Amniotic stem cell (primary cell): ENCODE measurements at regions not wholly inside any gene's neighbourhood (a gene's known extent, or its start where the extent isn't known, plus 50 kb on each side); places are given as distances from the start of the nearest gene placed in this dataset.
"Not testable (repeated sequence)": the region's sequence is repeated elsewhere in the genome, so short reads cannot be mapped to it uniquely, and the experiment has no call there.

Experiments used
- DNase-seq: peaks from one replicate; lab custom pipeline; 2025; lab: John Stamatoyannopoulos, UW

DNA sequence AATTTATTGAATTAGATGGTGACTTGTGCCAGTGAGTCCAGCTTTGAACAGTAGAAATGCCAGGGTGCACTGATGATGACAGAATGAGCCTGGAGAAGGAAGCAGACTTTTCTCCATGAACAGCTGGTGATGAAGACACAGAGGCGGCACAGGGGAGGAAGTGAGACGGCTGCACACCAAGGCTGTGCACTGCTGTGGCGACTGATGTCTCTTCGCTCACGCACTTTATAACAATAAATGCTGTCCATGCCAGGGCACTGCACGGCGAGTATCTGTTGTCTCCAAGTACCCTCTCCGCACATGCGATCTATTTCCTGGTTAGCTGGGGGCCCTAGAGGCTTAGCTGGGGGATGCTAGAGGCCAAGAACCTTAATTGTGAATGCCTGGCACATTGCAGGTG is 175.2 kb downstream of the TMEM200C start:
- DNase-seq = no peak

- no peak for DNase-seq
Observed at GRCh38 chr18:5717256-5717655, 173.5 kb upstream of the EPB41L3 start.

DNA sequence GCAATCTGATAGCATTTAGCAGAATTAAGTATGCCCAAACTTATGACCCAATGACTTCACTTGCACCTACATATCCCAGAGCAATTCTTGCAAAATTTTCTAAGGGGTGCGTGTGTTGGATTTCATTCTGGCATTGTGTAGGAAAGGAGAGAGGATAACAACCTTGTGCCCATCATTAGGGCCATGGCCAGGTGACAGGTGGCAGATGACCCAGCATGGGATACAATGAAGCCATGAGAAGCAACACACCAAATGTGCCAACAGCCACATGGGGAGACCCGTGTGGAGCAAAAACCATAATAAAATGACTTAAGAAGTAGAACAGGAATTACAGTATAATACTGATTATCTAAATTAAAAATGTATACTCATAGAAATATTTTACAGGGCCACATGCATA is 166.9 kb upstream of the EPB41L3 start:
- DNase-seq = no peak

DNA sequence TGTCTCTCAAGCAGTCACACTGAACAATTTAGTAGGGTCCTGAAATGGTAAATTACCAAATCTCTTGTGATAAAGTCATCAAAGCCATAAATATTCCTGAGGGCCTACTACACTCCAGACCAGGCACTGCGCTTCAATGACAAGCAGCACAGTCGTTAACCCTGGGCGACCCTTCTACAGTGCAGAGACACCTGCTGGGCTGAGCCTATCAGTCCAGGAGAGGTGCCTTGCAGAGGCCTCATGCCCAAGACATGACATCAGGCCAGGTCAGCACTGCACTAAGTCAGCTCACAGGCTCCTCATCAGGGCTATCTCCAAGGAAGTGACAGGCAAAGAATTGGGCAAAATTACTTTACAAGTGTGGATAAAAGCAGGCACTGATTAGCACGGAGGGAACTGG is 166.4 kb upstream of the EPB41L3 start:
- no peak for DNase-seq

DNA sequence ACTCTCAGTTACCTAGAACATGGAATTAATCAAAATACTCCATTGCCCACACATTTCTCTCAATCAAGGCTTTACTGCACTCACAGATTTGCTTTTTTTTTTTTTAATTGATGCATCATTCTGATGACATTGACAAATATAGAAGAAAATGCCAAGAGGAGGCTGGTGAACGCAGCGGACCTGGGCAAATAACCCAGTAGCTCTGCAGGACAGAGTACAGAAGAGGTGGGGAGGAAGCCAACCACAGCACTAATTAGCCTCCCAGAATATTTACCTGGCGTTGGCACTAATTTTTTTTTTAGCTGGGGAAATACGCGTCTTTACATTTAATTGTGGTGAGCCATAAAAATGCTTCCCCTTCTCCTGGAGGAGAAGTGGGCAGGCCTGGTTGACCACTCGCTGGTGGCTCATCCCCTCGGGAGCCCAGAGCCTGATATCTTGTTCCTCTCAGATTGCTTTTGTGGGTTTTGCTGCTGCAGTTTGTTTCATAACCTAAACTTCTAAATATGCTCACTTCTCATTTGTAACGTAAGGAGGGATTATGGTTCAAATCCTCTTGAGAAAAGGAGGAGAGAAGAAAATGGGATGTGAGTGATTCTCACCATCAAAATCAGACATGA is 165.8 kb upstream of the EPB41L3 start:
- no peak for DNase-seq

GRCh38 chr18:5707586-5707985 is 163.8 kb upstream of the EPB41L3 start:
- DNase-seq = no peak

DNA sequence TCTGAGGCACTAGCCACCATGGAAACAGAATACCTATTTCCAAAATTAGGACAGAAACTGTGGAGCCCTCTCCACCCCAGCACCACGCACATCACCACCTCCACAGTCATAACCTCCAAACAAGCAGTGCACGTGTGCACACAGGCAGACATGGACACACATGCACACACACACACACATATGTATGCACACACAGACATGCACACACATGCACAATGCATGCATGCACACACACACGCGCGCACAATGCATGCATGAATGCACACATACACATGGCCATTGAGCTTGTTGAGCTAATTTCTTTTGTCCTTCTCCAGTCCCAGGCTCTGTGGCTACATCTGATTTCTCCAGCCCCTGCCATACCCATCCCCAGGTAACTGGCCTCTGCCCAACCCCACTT is 161.6 kb upstream of the EPB41L3 start:
- DNase-seq = no peak

- DNase-seq = no peak
Observed at GRCh38 chr18:5704847-5705246, 161.1 kb upstream of the EPB41L3 start.

- not testable (repeated sequence) for DNase-seq
Observed at GRCh38 chr18:5702016-5702415, 158.2 kb upstream of the EPB41L3 start.

DNA sequence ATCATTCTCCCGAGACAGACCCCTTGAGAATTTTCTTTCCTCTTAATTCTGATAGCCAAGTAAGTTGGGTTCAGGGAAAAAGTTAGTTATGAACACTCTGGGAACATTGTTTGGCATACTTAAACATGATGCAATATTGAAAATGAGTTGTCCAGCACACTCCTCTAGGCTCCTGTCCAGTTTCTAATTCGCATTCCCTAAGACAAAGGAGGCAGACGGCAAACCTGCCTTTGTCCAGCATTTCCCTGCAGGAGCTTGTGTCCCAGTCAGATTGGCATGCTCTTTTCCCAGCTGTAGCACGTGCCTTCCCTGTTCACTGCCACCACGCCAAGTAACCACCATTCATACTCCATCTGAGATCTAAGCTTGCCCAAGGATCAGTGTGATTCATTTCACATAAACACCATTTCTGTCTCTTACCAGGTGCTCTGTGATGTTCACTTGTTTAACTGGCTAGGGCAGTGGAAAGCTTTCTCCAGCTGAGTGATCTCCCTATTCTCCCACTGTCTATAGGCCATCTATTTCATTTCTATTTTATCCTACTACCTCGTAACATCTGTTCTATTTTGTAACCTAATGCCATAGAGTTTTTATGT is 150.0 kb upstream of the EPB41L3 start:
- DNase-seq = no peak

- no peak for DNase-seq
Observed at GRCh38 chr18:5678779-5679406, 135.1 kb upstream of the EPB41L3 start.

GRCh38 chr18:5678278-5678677 is 134.5 kb upstream of the EPB41L3 start:
- DNase-seq = no peak

GRCh38 chr18:5673616-5674015 is 129.8 kb upstream of the EPB41L3 start:
- no peak for DNase-seq

- DNase-seq = no peak
Observed at GRCh38 chr18:5669585-5669984, 125.8 kb upstream of the EPB41L3 start.

- DNase-seq = no peak
Observed at GRCh38 chr18:5668087-5668715, 124.4 kb upstream of the EPB41L3 start.

GRCh38 chr18:5667356-5667755 is 123.6 kb upstream of the EPB41L3 start:
- no peak for DNase-seq

DNA sequence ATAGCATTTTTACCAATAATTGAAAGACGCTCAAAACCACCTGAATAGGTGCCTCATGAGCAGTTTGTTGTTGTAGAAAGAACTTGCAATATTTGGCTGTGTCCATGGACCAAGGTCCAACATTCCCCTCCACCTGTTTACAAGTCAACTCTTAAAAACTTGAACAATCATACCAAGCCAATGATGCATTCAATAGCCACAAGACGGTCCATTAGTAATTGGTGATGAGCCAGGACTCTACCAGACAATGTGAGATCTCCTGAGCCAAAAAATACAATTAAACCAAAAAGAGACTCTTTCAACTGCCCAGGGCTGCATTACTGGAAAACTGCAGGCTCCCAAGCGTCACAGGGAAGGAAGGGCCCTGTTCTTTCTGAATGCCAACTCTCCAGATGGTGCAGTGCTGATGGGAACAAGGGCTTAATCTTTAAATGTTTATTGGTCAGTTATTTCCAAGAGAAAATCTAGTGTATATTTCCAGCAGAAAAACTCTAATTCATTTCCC is 118.8 kb upstream of the EPB41L3 start:
- DNase-seq = no peak

DNA sequence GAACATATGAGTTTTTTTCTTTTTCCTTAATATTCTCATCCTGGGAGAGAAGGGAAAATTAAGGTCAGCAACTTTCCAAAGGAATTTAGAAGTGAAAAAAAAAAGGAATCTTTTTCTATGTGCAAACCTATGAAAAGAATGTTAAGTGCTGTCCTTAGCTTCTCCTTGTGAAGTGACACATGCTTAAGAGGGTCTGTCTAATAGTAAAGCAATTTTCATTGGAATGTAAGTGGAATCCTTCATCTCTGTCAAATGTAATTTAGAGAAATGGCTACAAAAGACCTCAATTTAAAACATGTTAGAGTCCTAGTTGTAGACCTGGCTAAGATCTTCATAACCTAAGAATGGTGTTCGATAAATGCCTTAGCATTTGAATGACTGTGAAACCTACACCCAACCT is 117.4 kb upstream of the EPB41L3 start:
- DNase-seq = no peak

DNA sequence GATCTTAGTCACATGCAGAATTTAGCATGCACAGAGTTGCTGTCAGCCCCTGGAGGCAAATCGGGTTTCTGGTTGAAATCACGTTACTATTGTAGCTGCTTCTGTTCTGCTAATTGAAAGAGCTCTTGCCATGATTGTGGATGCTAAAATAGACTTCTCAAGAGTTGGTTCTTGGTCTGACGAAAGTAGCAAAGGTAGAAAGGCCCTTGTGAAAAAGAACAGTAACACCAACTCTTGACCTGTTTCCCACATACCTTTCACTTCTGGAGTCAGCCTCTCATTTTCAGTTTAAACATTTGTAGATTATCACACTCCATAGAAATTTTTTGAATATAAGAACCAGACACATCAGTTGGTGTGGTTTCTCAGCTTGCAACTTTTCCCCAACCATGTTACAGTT is 110.0 kb upstream of the EPB41L3 start:
- no peak for DNase-seq

- DNase-seq = no peak
Observed at GRCh38 chr18:5651736-5652135, 107.9 kb upstream of the EPB41L3 start.

GRCh38 chr18:5649439-5649838 is 105.6 kb upstream of the EPB41L3 start:
- no peak for DNase-seq

GRCh38 chr18:5646739-5647138 is 102.9 kb upstream of the EPB41L3 start:
- no peak for DNase-seq

DNA sequence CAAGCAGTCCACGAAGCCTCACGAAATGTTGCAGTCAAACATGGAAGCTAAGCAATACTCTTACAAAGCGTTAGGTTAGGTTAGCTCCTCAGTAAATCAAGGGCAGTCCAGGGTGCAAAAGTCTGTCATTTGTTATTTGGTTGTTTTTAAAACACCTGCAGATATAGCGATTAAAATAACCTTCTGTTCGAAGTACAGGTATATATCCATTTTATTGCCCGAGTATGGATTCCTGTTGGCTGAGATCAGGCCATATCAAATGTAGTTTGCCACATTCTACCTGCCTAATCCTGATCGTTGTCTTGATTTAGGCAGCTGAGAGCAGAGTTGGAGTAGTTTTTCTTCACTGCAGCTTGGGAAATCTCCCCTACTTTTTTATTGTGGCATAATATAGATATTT is 99.5 kb upstream of the EPB41L3 start:
- no peak for DNase-seq
